Hippocampal formation (tissue), 2 donors: ENCODE measurements at regions not wholly inside any gene's neighbourhood (a gene's known extent, or its start where the extent isn't known, plus 50 kb on each side); places are given as distances from the start of the nearest gene placed in this dataset.
A peak's percentile ranks its signal among the peaks of the same experiment; 100 is the strongest.

Experiments
- DNase-seq, 2 donors: peaks; one replicate each; lab custom pipeline; 2025; lab: John Stamatoyannopoulos, UW

- no peak for DNase-seq
Measured at GRCh38 chr9:27625751-27626150, 52.5 kb upstream of the C9orf72 start.

- no peak for DNase-seq
Measured at GRCh38 chr9:27626244-27627187, 53.2 kb upstream of the C9orf72 start.

GRCh38 chr9:27627188-27627564, 53.9 kb upstream of the C9orf72 start:
- no peak for DNase-seq

- no peak for DNase-seq
Measured at GRCh38 chr9:27628311-27628710, 55.0 kb upstream of the C9orf72 start.

- no peak for DNase-seq
Measured at GRCh38 chr9:27629425-27629824, 56.1 kb upstream of the C9orf72 start.

- no peak for DNase-seq
Measured at GRCh38 chr9:27632254-27632653, 59.0 kb upstream of the C9orf72 start.

GRCh38 chr9:27633764-27634163, 60.5 kb upstream of the C9orf72 start:
- DNase-seq, result no peak

- no peak for DNase-seq
Measured at GRCh38 chr9:27634879-27635278, 61.6 kb upstream of the C9orf72 start.

- no peak for DNase-seq
Measured at GRCh38 chr9:27638716-27639115, 65.4 kb upstream of the C9orf72 start.

GRCh38 chr9:27645161-27645840, 72.0 kb upstream of the C9orf72 start:
- DNase-seq, result no peak

- DNase-seq, result no peak
Measured at GRCh38 chr9:27653246-27653645, 80.0 kb upstream of the C9orf72 start.

- no peak for DNase-seq
Measured at GRCh38 chr9:27653957-27654356, 80.7 kb upstream of the C9orf72 start.

- DNase-seq, result peak in 1 of 2 donors; percentile 23
Measured at GRCh38 chr9:27654629-27655285, 81.5 kb upstream of the C9orf72 start.

GRCh38 chr9:27655441-27655840, 82.2 kb upstream of the C9orf72 start:
- no peak for DNase-seq

- no peak for DNase-seq
Measured at GRCh38 chr9:27659001-27659400, 85.7 kb upstream of the C9orf72 start.

GRCh38 chr9:27659571-27659970, 86.3 kb upstream of the C9orf72 start:
- no peak for DNase-seq

GRCh38 chr9:27660148-27660547, 86.9 kb upstream of the C9orf72 start:
- no peak for DNase-seq

GRCh38 chr9:27663526-27663925, 90.2 kb upstream of the C9orf72 start:
- DNase-seq, result no peak

- DNase-seq, result no peak
Measured at GRCh38 chr9:27664121-27664779, 91.0 kb upstream of the C9orf72 start.

- no peak for DNase-seq
Measured at GRCh38 chr9:27665136-27665535, 91.9 kb upstream of the C9orf72 start.

- no peak for DNase-seq
Measured at GRCh38 chr9:27668280-27668679, 95.0 kb upstream of the C9orf72 start.

GRCh38 chr9:27671636-27672035, 98.4 kb upstream of the C9orf72 start:
- no peak for DNase-seq
